ENCODE measurements at regions not wholly inside any gene's neighbourhood (a gene's known extent, or its start where the extent isn't known, plus 50 kb on each side); places are given as distances from the start of the nearest gene placed in this dataset.
"Not testable (repeated sequence)": the region's sequence is repeated elsewhere in the genome, so short reads cannot be mapped to it uniquely, and the experiment has no call there.

- WGBS: 88% methylated on average over 3 of the region's 4 CpGs
- Histone ChIP-seq H3K9me3 (no peaks in the 10 kb centered on the region), H3K36me3 (no peaks in the 10 kb centered on the region), H3K27me3 (replicated peaks; ENCODE audit: insufficient read depth) (no peaks in the 10 kb centered on the region), H3K4me1 (replicated peaks) (no peaks in the 10 kb centered on the region), H3K27ac (no peak overlapping the region), H3K4me3 (no peak overlapping the region)
- TF ChIP-seq POLR2AphosphoS5 (IDR thresholded peaks at IDR 0.05) (no peak), CTCF (IDR thresholded peaks at IDR 0.05) (no peak), POLR2A (IDR thresholded peaks at IDR 0.05) (no peak)
- no peak for DNase-seq (ENCODE audit: low spot score)
- intact Hi-C loops (cut with DNase I): no loop called here
These were observed 92.6 kb downstream of the KIF26A start for GRCh38 chr14:104230946-104231345.

- DNase-seq (ENCODE audit: low spot score): no peak
- no peaks in the 10 kb centered on the region for H3K36me3 ChIP-seq
- no peak overlapping the region for H3K27ac ChIP-seq
- no peaks in the 10 kb centered on the region for H3K9me3 ChIP-seq
- WGBS: 73% methylated on average over 4 of the region's 4 CpGs
- no peaks in the 10 kb centered on the region for H3K27me3 ChIP-seq (replicated peaks; ENCODE audit: insufficient read depth)
- intact Hi-C loops (cut with DNase I): no loop called here
- TF ChIP-seq CTCF (IDR thresholded peaks at IDR 0.05) (no peak), POLR2AphosphoS5 (IDR thresholded peaks at IDR 0.05) (no peak), POLR2A (IDR thresholded peaks at IDR 0.05) (no peak)
- H3K4me3 ChIP-seq: no peak overlapping the region
- no peaks in the 10 kb centered on the region for H3K4me1 ChIP-seq (replicated peaks)
These were observed 93.7 kb downstream of the KIF26A start for GRCh38 chr14:104232070-104232484.

DNA sequence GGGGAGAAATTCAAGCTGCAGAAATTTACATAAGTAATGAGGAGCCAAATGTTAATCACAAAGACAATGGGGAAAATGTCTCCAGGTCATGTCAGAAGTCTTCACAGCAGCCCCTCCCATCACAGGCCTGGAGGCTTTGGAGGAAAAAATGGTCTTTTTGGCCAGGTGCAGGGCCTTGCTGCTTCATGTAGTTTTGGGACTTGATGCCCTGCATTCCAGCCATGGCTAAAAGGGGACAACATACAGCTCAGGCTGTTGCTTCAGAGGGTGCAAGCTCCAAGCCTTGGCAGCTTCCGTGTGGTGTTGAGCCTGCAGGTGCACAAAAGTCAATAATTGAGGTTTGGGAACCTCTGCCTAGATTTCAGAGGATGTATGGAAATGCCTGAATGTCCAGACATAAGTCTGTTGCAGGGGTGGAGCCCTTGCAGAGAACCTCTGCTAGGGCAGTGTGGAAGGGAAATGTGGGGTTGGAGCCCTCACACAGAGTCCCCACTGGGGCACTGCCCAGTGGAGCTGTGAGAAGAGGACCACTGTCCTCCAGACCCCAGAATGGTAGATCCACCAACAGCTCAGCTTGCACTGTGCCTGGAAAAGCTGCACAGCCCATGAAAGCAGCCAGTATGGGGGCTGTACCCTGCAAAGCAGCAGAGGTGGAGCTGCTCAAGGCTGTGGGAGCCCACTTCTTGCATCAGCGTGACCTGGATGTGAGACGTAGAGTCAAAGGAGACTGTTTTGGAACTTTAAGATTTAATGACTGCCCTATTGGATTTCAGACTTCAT is 95.8 kb downstream of the KIF26A start:
- H3K4me3 ChIP-seq; H3K9me3 ChIP-seq; H3K27me3 ChIP-seq (replicated peaks; ENCODE audit: insufficient read depth); intact Hi-C loops (cut with DNase I); DNase-seq (ENCODE audit: low spot score); H3K4me1 ChIP-seq (replicated peaks); H3K27ac ChIP-seq; H3K36me3 ChIP-seq: not testable (repeated sequence)
- 94% methylated on average over 3 of the region's 3 CpGs for WGBS

GRCh38 chr14:104235686-104236085 is 97.3 kb downstream of the KIF26A start:
- no peak for DNase-seq (ENCODE audit: low spot score)
- no peak overlapping the region for H3K4me3 ChIP-seq
- intact Hi-C loops (cut with DNase I): no loop called here
- peaks cover 4% of the 10 kb centered on the region for H3K27me3 ChIP-seq (replicated peaks; ENCODE audit: insufficient read depth)
- TF ChIP-seq POLR2AphosphoS5 (IDR thresholded peaks at IDR 0.05) (no peak), CTCF (IDR thresholded peaks at IDR 0.05) (no peak), POLR2A (IDR thresholded peaks at IDR 0.05) (no peak)
- no peaks in the 10 kb centered on the region for H3K36me3 ChIP-seq
- no peaks in the 10 kb centered on the region for H3K4me1 ChIP-seq (replicated peaks)
- H3K27ac ChIP-seq: no peak overlapping the region
- 76% methylated on average over 2 of the region's 2 CpGs for WGBS
- no peaks in the 10 kb centered on the region for H3K9me3 ChIP-seq

DNA sequence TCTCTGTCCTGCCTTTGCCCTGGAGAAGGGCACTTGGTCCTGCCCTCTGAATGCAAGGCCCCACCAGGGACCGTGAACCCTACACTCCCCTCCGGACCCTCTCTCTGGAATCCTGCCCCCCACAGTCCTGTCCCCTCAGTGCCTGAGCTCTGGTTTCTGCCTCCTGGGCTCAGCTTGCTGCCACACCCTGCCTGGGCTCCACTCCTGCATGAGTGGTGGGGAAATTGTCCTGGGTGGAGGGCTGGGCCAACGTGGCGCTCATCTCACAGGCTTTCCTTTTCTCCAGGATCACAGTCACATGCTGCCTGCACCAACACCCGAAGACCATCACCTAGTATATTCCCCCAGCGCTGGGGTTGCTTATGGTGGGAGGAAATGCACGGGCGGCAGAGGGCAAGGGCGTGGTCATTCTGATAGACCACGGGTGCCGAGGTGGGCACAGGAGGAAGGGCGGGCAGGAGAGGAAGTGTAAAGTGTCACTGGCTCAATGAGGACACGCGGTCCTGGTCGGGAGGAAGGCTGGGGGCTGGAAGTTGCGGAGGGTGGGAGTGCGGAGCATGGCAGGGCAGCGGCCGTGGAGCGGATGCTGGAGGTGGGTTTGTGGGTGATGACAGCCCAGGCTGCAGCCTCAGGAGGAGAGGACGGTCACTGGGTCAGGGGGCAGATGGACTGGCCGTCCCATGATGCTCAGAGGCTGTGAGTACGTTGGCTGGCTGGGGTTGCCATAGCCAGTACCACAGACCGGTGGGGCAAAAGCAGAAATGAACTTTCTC is 99.5 kb downstream of the KIF26A start:
- Histone ChIP-seq H3K4me1 (replicated peaks) (no peaks in the 10 kb centered on the region), H3K36me3 (no peaks in the 10 kb centered on the region), H3K27ac (no peak overlapping the region), H3K9me3 (no peaks in the 10 kb centered on the region), H3K4me3 (no peak overlapping the region), H3K27me3 (replicated peaks; ENCODE audit: insufficient read depth) (peaks cover 4% of the 10 kb centered on the region)
- WGBS: 80% methylated on average over 24 of the region's 24 CpGs
- DNase-seq (ENCODE audit: low spot score): no peak
- no peak for TF ChIP-seq CTCF (IDR thresholded peaks at IDR 0.05)
- TF ChIP-seq POLR2AphosphoS5 (IDR thresholded peaks at IDR 0.05): no peak
- TF ChIP-seq POLR2A (IDR thresholded peaks at IDR 0.05): no peak
- intact Hi-C loops (cut with DNase I): no loop called here
